ENCODE measurements at regions not wholly inside any gene's neighbourhood (a gene's known extent, or its start where the extent isn't known, plus 50 kb on each side); places are given as distances from the start of the nearest gene placed in this dataset.
"Not testable (repeated sequence)": the region's sequence is repeated elsewhere in the genome, so short reads cannot be mapped to it uniquely, and the experiment has no call there.

DNA sequence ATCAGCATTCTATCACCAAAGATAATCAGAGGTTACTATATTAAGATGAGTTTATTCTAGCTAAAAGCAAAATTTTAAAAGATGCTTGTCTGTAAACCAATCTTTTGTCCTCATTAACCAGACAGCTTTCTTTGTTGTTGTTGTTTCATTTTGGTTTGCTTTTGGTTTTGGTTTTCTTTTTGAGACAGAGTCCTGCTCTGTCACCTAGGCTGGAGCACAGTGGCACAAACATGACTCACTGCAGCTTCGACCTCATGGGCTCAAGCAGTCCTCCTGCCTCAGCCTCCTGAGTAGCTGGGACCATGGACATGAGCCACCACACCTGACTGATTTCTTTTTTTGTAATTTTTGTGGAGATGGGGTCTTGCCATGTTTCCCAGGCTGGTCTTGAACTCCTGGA lies 102.9 kb downstream of the COX18 start:
- H3K27ac ChIP-seq (ENCODE audit: low read depth) = no peak overlapping the region
- WGBS = 82% methylated on average over 1 of the region's 1 CpG
- DNase-seq (ENCODE audit: extremely low spot score) = no peak

DNA sequence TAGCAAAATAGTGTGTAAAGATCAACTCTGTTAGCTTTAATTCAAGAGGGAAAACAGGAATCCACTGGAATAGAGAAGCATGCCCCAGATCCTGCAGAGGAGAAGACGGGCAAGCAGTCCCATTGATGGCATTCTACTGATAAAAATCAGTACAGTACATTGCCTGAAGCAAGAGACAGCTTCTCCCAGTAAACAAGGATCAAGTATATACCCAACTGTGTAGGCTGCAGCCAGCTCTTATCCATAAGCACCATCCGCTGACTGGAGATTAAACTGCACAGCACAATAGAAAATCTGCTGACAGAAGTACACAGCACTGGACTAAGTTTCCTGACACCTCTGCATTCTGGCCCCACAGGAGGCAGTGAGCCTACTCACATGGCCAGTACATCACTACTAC lies 110.1 kb downstream of the COX18 start:
- DNase-seq (ENCODE audit: extremely low spot score) = no peak
- no peaks in the 10 kb centered on the region for H3K36me3 ChIP-seq (ENCODE audit: insufficient read depth)
- no peak overlapping the region for H3K4me3 ChIP-seq (ENCODE audit: low read depth, low read length)
- H3K27ac ChIP-seq (ENCODE audit: low read depth) = no peak overlapping the region
- no peaks in the 10 kb centered on the region for H3K4me1 ChIP-seq (ENCODE audit: insufficient read depth)
- WGBS = 56% methylated on average over 2 of the region's 2 CpGs

More for the DNA sequence above, 102.9 kb downstream of the COX18 start:
- Histone ChIP-seq H3K4me1 (ENCODE audit: insufficient read depth) (no peaks in the 10 kb centered on the region), H3K36me3 (ENCODE audit: insufficient read depth) (no peaks in the 10 kb centered on the region), H3K4me3 (ENCODE audit: low read depth, low read length) (no peak overlapping the region)

DNA sequence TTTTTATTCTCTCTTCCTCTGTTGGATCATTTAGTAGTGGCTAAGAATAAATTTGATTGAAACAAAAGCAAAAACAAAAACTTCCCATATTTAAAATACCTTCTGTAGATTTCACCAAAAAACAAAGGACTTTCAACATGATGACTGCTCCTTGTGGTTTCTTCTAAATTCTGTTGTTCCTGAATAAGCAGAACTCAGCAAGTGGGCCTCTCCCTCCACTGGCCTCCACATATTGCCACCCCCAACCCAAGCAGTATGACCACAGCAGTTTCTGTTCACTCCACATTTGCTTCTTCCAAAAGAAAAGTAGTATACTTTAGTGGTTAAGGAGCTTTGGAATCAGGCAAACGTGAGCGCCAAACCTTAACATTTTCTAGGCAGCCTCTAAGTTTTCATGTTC lies 114.7 kb downstream of the COX18 start:
- Histone ChIP-seq H3K4me1 (ENCODE audit: insufficient read depth) (no peaks in the 10 kb centered on the region), H3K36me3 (ENCODE audit: insufficient read depth) (no peaks in the 10 kb centered on the region), H3K27ac (ENCODE audit: low read depth) (no peak overlapping the region), H3K4me3 (ENCODE audit: low read depth, low read length) (no peak overlapping the region)
- WGBS = 91% methylated on average over 2 of the region's 2 CpGs
- DNase-seq (ENCODE audit: extremely low spot score) = no peak

DNA sequence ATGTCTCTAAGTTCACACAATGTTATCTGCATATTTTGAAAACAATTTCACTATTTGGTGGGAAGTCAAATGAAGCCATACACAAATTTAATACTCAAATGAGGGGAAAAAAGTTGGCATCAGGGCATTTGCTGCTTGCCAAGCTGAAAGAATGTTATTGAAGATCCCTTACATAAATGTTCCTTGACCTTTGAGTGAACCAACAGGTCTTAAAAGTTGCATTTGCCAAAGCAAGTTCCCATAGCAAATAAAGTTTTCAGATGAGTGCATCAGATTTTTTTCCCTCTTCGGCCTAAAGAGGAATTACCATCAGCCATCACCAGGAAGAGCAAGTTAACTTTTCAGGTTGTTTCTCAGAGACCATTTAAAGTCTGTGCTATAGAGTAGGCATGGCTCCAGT lies 115.9 kb downstream of the COX18 start:
- no peak overlapping the region for H3K27ac ChIP-seq (ENCODE audit: low read depth)
- WGBS = 28% methylated on average over 1 of the region's 1 CpG
- no peak for DNase-seq (ENCODE audit: extremely low spot score)
- no peaks in the 10 kb centered on the region for H3K4me1 ChIP-seq (ENCODE audit: insufficient read depth)
- no peak overlapping the region for H3K4me3 ChIP-seq (ENCODE audit: low read depth, low read length)
- H3K36me3 ChIP-seq (ENCODE audit: insufficient read depth) = no peaks in the 10 kb centered on the region

DNA sequence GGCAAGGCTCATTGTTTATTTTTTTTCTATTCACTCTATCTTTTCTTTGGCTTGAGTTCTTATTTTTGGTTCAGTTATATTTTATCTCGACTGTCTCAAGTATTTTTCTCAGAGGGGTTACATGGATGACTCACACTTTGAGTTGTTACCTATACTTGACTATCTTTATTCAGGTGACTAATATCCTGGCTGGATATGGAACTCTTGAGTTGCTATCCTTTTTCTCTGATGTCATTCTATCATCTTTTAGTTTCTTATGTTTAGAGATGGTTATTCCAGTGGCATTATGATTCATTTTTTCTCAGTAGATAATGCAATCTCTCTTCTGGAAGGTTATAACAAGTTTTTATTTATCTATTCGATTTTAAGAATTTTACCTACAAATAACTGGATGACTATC lies 117.9 kb downstream of the COX18 start:
- no peak for DNase-seq (ENCODE audit: extremely low spot score)
- WGBS = 77% methylated on average over 2 of the region's 2 CpGs

DNA sequence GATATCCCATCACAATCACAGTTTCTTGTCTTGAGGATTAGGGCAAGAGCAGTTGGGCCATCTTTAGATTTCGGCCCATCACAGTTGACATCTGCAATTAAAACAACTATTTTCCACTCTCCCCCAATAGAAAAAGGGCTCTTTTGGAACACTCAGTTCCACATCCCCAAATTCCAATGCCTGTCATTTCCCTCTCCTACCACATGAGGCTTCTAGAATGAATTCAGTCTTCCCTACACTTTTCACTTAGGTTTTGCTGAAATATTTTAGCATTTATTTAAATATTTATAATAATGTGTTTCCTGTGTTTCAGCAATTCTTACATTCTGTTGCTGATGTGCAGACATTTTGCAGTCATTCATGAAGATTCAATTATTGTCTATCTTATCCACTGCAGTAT lies 118.4 kb downstream of the COX18 start:
- Histone ChIP-seq H3K36me3 (ENCODE audit: insufficient read depth) (no peaks in the 10 kb centered on the region), H3K27ac (ENCODE audit: low read depth) (no peak overlapping the region), H3K4me1 (ENCODE audit: insufficient read depth) (no peaks in the 10 kb centered on the region), H3K4me3 (ENCODE audit: low read depth, low read length) (no peak overlapping the region)
- WGBS = 84% methylated on average over 1 of the region's 1 CpG
- DNase-seq (ENCODE audit: extremely low spot score) = no peak

More for the DNA sequence above, 117.9 kb downstream of the COX18 start:
- no peaks in the 10 kb centered on the region for H3K36me3 ChIP-seq (ENCODE audit: insufficient read depth)
- no peak overlapping the region for H3K4me3 ChIP-seq (ENCODE audit: low read depth, low read length)
- no peak overlapping the region for H3K27ac ChIP-seq (ENCODE audit: low read depth)
- no peaks in the 10 kb centered on the region for H3K4me1 ChIP-seq (ENCODE audit: insufficient read depth)

DNA sequence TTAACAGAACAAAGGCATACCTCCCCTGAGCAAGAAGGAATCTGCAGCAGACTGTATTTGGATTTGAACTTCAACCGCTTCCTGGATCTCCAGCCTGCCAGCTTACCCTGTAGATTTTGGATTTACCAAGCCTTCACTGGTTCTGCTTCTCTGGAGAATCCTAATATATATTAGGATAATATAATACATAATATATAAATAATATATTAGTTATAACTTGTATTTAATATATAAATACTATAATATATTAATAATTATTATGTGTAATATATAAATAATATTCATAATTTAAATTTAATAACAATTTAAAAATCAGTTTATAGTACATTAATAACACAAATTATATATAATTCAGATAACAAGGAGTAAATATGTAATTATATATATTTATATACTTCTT lies 121.4 kb downstream of the COX18 start:
- Histone ChIP-seq H3K27ac (ENCODE audit: low read depth) (no peak overlapping the region), H3K4me1 (ENCODE audit: insufficient read depth) (no peaks in the 10 kb centered on the region), H3K4me3 (ENCODE audit: low read depth, low read length) (no peak overlapping the region), H3K36me3 (ENCODE audit: insufficient read depth) (no peaks in the 10 kb centered on the region)
- WGBS = 92% methylated on average over 1 of the region's 1 CpG
- no peak for DNase-seq (ENCODE audit: extremely low spot score)

DNA sequence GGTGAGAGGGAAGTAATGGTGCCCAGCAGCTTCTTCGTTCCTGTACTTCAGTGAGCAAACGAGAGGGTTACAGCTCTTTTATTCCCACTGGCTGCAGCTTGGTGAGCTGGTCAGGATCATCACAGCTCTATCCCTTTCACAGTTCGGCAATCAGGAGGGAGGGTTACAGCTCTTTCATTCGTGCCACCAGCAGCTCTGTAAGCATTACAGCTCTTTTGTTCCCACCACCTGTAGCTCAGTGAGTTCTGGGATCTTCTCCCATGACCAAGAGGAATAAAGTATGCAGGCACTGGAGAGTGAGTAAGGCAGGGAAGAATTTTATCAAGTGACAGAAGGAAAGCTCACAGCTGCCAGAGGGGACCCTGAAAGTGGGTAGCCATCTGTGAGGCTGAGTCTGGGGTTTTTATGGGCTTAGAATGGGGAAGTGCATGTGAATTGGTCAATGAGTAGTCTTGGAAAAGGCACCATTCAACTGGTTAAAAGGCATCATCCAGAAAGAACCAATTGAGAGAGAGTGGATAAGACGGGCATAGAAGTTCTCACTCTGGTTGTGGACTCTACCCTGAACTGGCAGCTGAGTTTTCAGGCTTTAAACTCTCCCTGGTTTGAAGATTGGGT lies 123.7 kb downstream of the COX18 start:
- 84% methylated on average over 5 of the region's 5 CpGs for WGBS
- DNase-seq (ENCODE audit: extremely low spot score) = no peak
- H3K4me3 ChIP-seq (ENCODE audit: low read depth, low read length) = no peak overlapping the region
- no peaks in the 10 kb centered on the region for H3K36me3 ChIP-seq (ENCODE audit: insufficient read depth)
- no peak overlapping the region for H3K27ac ChIP-seq (ENCODE audit: low read depth)
- no peaks in the 10 kb centered on the region for H3K4me1 ChIP-seq (ENCODE audit: insufficient read depth)

DNA sequence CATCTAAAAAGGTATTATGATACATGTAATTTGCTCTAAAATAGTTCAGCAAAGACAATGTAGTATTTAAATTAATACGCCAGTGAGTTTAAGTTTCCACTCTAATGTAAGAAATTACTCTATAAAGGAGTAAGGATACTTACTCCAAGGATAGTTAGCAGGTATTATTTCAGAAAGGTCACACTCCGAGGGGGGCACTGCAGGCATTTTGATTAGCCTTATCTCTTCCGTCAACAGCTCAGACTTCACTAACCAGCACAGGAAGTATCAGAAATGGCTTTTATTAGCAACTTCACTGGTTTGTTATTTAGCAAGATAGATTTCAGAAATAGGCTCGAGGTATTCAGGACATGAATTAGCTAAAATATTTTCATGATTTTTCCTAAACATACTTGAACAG lies 127.0 kb downstream of the COX18 start:
- no peaks in the 10 kb centered on the region for H3K36me3 ChIP-seq (ENCODE audit: insufficient read depth)
- WGBS = 52% methylated on average over 4 of the region's 4 CpGs
- no peak for DNase-seq (ENCODE audit: extremely low spot score)
- no peaks in the 10 kb centered on the region for H3K4me1 ChIP-seq (ENCODE audit: insufficient read depth)
- H3K4me3 ChIP-seq (ENCODE audit: low read depth, low read length) = no peak overlapping the region
- no peak overlapping the region for H3K27ac ChIP-seq (ENCODE audit: low read depth)

DNA sequence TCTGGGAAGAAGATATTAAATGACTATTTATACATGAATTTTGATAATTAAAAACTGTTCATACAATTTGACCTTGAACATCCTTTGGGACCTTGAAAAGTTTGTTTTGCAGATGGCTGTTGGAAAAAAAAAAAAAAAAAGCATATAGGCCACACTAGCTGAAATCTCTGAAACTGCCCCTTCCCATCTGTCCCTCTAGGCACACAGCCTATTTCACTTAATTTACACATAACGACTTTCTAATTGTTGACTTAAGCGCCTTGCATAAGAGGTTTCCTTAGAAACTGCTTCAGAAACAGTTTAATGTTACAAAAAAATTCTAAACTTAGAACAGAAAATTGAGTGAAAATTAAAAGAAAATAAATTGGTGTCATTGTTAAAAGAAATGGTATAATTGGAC lies 131.0 kb downstream of the COX18 start:
- Histone ChIP-seq H3K4me1 (ENCODE audit: insufficient read depth) (no peaks in the 10 kb centered on the region), H3K4me3 (ENCODE audit: low read depth, low read length) (no peak overlapping the region), H3K36me3 (ENCODE audit: insufficient read depth) (no peaks in the 10 kb centered on the region), H3K27ac (ENCODE audit: low read depth) (no peak overlapping the region)
- WGBS = 87% methylated on average over 2 of the region's 2 CpGs
- no peak for DNase-seq (ENCODE audit: extremely low spot score)

DNA sequence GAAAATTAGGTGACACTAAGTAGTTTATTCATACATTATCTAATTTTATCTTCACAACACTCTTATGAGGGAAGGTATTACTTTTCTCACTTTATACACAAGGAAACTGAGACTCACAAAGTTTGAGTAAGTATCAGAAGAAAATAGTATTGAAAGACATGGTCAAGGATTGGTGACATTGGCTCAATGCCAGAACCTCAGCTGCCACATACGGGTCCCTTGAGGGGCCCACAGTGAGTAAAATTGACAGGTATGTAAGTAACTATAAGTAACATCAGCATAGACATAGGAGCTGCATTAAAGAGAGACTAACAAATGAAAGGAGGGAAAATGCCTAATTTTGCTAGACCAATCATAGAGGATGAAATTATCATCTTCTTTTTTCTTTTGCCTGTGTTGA lies 134.1 kb downstream of the COX18 start:
- Histone ChIP-seq H3K4me3 (ENCODE audit: low read depth, low read length) (no peak overlapping the region), H3K4me1 (ENCODE audit: insufficient read depth) (no peaks in the 10 kb centered on the region), H3K27ac (ENCODE audit: low read depth) (no peak overlapping the region), H3K36me3 (ENCODE audit: insufficient read depth) (no peaks in the 10 kb centered on the region)
- 36% methylated on average over 1 of the region's 1 CpG for WGBS
- DNase-seq (ENCODE audit: extremely low spot score) = no peak

DNA sequence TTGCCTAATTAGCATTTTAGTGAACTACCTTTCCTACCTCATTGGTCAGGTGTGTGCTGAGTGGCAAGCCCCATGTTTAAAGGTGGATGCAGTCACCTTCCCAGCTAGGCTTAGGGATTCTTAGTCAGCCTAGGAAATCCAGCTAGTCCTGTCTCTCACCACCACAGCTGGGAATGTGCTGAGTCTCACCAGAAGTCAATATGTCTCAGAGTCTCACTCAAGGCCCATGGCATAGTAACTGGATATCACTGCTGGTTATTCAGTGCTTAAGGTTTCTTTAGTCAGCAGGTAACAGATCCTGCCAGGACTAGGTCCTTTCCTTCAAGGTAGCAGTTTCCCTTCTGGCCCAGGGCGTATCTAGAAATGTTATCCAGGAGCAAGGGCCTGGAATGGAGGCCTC lies 136.5 kb downstream of the COX18 start:
- no peak overlapping the region for H3K27ac ChIP-seq (ENCODE audit: low read depth)
- H3K4me3 ChIP-seq (ENCODE audit: low read depth, low read length) = no peak overlapping the region
- no peaks in the 10 kb centered on the region for H3K36me3 ChIP-seq (ENCODE audit: insufficient read depth)
- no peaks in the 10 kb centered on the region for H3K4me1 ChIP-seq (ENCODE audit: insufficient read depth)
- 91% methylated on average over 1 of the region's 1 CpG for WGBS
- no peak for DNase-seq (ENCODE audit: extremely low spot score)

DNA sequence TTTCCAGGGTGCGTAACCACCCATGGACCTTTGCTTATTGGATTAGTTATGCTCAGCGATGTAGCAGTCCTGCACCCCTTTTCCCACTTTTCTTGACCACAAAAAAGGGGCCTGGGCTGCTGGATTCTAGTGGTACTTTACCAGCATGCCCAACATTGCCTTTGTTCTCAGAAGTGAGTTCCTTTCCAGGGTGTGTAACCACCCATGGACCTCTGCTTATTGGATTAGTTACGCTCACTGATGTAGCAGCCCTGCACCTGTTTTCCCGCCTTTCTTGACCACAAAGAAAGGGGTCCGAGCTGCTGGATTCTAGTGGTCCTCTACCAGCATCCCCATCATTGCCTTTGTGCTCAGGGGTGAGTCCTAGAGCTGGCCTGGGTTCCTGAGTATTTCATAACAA lies 138.2 kb downstream of the COX18 start:
- DNase-seq (ENCODE audit: extremely low spot score) = no peak

DNA sequence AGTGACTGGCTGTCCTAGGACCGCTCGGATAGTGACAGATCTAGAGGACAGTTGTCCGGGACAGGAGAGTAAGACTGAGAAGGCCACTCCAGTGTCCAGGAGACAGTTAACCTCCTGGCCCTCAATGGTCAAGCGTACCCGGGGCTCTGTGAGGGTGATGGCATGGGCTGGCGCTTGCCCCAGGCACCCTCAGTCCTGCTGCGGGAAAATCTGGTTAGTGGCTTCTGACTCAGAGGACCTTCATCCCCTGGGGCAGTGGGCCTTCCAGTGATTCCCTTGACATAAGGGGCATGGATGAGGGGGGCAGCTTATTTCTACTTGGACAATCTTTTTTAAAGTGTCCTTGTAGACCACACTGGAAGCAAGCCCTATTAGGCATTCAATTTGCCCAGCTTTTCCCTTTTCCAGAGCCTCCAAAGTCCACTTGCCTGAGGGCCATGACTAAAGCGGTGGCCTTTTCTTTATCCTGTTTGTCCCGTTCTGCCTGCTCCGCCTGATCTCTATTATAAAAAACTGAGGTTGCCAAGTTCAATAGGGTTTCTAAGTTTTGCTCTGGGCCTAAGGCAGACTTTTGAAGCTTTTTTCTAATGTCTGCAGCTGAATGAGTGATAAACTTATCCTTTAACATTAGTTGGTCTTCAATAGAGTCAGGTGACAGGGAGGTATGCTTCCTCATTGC lies 139.8 kb downstream of the COX18 start:
- not testable (repeated sequence) for H3K4me3 ChIP-seq (ENCODE audit: low read depth, low read length); H3K27ac ChIP-seq (ENCODE audit: low read depth); H3K36me3 ChIP-seq (ENCODE audit: insufficient read depth); DNase-seq (ENCODE audit: extremely low spot score); H3K4me1 ChIP-seq (ENCODE audit: insufficient read depth)
- WGBS = 92% methylated on average over 10 of the region's 10 CpGs

More for the DNA sequence above, 138.2 kb downstream of the COX18 start:
- Histone ChIP-seq H3K36me3 (ENCODE audit: insufficient read depth) (no peaks in the 10 kb centered on the region), H3K27ac (ENCODE audit: low read depth) (no peak overlapping the region), H3K4me3 (ENCODE audit: low read depth, low read length) (no peak overlapping the region), H3K4me1 (ENCODE audit: insufficient read depth) (no peaks in the 10 kb centered on the region)
- WGBS = 94% methylated on average over 5 of the region's 5 CpGs

Data from urinary bladder (tissue), 3 donors.